ENCODE measurements at regions not wholly inside any gene's neighbourhood (a gene's known extent, or its start where the extent isn't known, plus 50 kb on each side); places are given as distances from the start of the nearest gene placed in this dataset.

DNA sequence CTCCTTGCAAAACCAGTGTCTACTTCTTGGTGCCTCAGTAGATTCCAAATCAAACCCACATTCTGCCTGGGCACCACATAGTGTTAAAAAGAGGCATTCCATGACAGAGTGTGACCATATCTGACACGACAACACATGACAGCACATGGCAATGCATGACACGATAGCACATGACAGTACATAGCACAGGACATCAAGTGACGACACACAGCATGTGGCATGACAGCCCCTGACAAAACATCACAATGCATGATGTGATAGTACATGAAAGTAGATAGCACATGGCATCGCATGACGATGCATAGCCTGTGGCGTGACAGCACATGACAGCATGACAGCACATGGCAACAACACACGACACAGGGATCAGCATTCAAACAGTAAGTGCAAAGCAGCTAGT, 845.9 kb upstream of the SALL3 start:
- TF ChIP-seq, protein P1, sequence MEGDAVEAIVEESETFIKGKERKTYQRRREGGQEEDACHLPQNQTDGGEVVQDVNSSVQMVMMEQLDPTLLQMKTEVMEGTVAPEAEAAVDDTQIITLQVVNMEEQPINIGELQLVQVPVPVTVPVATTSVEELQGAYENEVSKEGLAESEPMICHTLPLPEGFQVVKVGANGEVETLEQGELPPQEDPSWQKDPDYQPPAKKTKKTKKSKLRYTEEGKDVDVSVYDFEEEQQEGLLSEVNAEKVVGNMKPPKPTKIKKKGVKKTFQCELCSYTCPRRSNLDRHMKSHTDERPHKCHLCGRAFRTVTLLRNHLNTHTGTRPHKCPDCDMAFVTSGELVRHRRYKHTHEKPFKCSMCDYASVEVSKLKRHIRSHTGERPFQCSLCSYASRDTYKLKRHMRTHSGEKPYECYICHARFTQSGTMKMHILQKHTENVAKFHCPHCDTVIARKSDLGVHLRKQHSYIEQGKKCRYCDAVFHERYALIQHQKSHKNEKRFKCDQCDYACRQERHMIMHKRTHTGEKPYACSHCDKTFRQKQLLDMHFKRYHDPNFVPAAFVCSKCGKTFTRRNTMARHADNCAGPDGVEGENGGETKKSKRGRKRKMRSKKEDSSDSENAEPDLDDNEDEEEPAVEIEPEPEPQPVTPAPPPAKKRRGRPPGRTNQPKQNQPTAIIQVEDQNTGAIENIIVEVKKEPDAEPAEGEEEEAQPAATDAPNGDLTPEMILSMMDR (IDR thresholded peaks at IDR 0.05; ENCODE audit: borderline replicate concordance, extremely low read depth, low read length, poor library complexity, severe bottlenecking) = no peak
- no peak for TF ChIP-seq EZH2 (IDR thresholded peaks at IDR 0.05; ENCODE audit: borderline replicate concordance, low read depth, low read length, severe bottlenecking)

Measured in DND-41 (cell line).